ENCODE measurements at regions not wholly inside any gene's neighbourhood (a gene's known extent, or its start where the extent isn't known, plus 50 kb on each side); places are given as distances from the start of the nearest gene placed in this dataset.

DNA sequence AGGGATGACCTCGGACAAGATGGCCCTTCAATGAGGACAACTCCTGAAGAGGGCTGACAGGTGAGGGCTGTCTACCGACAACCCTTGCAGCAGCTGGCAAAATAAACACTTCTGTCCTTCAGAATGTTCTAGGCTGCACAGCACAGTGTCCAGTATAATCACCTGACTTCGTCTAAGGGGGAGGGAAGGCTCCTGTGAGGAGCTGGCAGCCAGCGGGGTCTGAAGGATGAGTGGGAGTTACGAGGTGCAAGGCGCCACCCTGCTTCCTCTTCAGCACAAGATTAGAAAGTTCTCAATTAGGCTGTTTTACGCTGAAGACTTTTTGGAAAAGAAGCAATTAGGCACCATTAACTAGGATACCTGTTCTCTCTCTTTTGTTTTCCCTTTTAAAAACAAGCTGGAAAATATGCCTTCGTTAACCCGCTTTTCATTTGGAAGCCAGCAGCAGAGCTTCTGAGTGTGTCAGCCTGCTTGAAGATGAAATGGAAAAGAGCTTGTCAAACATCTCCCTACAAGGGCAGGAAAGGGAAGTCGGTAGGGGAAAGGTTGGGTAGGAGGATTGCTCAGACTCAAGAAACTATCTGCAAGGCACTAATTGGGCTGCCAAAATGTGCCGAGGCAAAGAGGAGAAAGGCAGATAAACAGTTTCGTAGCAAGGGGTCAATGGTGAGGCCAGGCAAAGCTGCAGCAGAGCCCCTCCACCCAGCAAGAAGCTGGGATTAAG, 592.2 kb upstream of the CADM1 start:
- no peak for DNase-seq

DNA sequence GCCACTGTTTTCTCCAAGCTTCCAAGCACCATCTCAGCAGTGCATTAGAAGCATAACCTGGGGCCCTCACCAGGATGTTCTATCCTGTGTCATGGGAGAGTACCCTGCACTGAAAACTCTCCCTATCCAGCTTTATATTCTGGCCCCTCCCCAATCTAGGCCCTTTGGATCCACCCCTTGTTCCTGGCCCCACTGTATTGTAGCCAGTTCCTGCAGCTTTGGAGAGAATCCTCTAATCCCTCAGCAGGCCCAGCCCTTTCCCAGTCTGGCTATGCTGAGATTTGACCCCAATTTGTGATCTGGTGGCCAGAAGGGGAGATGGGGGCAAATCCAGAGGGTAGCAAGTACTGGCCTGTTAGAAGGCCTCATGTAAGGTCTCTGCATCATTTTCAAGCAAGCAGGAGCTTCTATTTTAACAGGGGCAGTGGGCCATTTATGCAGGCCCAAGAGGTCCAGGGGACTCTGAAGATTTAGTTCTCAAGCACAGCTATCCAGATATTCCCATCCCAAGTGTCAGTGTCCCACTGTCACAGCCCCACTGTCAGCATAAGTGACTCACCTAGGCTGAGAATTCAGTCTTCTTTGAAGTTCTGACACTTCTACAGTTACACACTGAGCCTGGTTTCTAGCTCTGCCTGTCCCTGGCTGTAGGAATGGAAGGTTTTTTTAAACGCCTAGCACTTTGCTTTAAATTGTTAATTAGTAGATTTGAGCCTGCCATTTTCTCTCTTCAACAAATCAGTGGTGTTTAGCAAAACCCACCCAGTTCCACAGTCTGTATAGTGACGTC, 589.5 kb upstream of the CADM1 start:
- no peak for DNase-seq

DNA sequence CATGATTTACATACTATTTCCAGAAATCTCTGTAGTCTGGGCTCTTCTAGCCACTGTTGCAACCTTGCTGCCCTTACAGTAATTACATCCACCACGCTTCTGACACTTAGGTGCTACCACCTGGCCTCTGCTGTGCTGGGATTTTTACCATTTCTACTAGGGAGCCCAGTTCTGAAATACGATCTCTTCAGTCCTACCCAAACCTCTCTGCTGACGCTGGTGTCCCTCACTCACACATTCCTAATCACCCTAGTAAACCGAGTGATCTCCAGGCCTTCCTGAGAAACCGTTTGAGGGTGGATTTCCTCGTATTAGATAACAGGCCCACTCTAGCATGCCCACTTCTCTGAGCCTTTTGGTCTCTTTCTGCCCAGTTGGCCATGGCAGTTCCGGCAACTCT, 588.9 kb upstream of the CADM1 start:
- no peak for DNase-seq

DNA sequence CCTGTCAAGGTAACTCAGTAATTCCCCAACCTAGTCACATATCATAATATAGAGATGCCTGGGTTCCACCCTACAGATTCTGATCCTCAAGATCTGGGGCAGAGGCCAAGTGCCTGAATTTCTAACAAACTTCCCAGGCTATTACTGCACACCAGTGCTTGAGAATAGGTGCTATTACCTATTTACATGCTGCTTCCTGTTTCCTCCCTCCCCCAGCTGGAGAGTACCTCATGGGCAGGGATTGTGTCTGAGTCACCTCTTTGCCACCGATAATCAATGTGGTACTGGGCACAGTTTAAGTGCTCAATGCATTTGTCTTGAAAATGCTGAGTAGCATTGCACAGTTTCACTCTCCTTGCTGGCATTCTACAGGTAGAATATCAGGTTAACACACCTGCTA, 582.2 kb upstream of the CADM1 start:
- DNase-seq: no peak

DNA sequence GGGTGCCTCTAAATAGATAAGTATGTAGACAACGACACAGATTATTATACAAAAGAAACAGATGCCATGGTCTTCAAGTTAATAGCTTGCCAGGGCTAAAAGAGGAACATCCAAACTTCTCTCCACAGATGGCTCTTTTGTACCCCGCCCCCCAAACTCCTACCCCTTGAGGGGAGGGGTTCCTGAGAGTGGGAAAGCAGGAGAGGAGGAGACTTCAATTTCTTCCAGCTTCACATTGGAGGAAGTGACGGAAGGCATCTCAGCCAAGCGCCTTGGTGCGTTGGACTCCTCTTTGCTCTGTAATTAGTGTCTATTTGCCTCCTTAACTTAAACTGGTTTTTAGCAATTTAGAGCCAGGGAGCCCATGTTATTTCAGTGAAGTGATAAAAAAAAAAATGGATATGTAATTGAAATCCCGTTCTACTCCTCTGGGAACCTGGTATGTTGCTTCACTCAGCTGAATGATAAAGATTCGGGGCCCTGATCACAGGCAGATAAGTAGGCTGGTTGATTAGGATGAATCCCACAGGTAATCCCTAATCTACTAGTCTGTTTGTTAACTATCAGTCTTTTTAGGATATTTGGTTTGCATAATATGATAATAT, 580.9 kb upstream of the CADM1 start:
- no peak for DNase-seq

DNA sequence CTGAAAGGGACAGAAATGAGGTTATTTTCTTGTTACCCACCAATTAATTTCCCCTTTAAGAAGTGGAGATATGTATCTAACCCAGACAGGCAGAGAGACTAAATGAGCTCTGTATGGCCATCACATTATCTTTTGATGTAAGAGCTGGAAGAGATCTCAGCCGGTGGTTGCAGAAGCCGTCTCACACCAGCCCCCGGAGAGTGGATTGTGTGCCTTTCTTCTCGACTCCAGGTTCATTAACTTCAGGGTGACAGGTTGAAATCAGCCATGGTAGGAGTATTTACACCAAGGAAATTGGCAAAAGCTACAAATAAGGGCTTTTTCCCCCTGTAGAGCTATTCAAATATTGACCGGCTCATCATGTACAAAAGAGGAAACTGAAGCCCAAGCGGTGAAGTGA, 580.3 kb upstream of the CADM1 start:
- no peak for DNase-seq

DNA sequence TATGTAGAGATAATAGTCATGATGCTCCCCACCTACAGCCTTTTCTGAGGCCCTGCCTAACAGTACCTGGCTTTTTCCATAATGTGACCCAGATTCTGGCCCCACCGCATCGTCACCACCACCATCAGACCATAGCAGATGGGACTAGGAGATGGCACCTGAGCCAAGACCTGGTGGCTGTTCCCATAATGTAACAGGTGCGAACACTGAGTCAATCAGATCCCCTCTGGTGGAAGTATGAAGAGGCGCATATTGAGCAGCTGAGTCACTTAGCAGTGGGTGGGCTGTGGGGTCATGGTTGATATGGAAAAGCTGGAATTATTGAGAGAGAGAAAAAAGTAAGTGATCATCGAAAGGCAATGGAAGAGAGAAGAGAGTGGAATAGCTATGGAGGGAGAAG, 578.0 kb upstream of the CADM1 start:
- no peak for DNase-seq

DNA sequence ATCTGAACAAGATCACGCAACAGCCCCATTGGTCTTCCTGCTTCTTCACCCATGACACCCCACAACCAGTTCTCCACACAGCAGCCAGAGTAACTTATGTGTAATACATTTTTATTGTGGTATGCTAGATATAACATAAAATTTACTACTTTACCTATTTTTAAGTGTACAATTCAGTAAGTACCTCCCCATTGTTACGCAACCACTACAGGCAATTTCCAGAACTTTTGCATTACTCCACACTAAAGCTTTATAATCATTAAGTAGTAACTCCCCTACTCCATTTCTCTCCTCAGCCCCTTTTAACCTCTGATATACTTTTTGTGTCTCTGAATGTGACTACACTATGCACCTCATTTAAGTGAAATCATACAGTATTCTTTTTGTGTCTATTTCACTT, 575.4 kb upstream of the CADM1 start:
- no peak for DNase-seq

DNA sequence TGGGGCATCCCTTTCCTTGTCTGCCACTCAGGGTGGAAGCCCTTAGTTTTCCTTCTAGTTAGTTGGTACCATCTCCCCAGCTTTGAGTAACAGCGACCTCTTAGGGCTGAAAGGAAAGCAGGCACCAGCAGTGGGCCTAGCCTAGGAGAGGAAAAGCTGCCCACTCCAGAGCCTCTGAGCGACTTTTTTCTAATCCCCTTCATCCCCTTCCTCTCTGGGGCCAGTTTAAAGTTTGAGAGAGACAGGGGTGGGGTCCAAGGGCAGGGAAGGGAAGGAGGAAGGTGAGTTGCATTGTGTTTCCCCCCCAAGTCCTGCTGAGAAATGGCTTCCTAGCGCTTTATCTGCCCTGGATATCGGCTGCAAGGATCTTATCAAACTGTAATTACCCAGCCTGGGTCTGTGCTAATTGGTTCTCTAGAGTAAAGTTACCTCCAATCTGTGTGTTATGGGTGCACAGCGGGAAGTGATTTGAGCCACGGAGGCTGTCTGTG, 573.9 kb upstream of the CADM1 start:
- peak; percentile 14 for DNase-seq

DNA sequence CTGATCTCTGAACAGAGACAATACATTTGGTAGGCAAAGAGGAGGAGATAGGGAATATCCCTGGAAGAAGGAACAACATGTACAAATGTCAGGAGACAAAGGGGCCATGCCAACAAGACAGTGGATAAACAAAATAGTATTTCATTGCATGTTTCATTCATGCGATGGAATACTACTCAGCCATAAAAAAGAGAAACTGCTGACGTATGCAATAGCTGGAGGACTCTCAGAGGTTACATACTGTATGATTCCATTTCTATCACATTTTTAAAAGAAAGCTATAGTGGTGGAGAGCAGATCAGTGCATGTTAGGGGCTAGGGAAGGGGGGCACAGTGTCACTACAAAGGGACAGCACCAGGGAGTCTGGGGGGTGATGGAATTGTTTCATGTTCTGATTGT, 572.9 kb upstream of the CADM1 start:
- no peak for DNase-seq

DNA sequence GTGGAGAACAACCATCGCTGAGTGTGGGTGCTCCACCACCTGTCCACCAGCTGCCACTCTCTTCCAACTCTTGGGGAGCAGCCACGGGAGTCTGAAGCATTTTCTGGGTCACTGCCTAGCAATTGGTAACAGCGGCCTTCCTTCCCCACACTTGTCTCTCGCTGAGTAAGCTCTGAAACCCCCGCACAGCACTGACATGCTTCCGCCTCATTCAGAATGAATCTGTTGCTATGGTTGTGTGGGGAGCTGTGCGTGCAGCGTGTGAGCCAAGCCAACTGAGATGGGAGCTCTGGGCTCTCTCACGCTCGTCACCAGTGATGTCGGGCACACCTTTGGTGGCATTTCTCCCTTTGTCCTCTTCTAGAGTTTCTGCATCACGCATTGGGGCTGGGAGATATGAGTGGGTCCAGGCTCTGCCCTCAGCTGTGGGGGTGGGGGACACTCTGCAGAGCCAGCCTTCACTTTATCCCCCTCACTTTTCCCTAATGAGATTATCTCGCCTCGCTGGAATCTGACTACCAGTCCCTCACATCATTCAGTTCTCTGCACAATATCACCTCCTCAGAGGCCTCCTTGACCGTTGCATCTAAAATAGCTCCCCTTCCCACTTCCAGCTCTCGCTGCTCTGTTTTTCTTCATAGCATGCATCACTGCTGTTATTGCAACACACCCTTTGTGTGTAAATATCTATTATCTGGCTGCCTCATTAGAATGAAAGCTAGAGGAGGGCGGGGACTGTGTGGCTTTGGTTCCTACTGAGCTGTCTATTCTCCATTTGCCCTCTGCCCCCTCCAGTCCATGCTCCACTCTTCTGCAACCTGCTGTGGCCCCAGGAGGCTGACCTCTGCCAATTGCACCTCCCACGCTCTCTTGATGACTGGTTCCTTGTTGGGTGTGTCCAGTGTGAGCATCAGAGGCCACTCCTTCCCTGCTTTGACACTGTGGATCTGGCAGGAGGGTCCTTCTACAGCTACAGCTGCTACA, 569.9 kb upstream of the CADM1 start:
- peak; percentile 83 for DNase-seq

DNA sequence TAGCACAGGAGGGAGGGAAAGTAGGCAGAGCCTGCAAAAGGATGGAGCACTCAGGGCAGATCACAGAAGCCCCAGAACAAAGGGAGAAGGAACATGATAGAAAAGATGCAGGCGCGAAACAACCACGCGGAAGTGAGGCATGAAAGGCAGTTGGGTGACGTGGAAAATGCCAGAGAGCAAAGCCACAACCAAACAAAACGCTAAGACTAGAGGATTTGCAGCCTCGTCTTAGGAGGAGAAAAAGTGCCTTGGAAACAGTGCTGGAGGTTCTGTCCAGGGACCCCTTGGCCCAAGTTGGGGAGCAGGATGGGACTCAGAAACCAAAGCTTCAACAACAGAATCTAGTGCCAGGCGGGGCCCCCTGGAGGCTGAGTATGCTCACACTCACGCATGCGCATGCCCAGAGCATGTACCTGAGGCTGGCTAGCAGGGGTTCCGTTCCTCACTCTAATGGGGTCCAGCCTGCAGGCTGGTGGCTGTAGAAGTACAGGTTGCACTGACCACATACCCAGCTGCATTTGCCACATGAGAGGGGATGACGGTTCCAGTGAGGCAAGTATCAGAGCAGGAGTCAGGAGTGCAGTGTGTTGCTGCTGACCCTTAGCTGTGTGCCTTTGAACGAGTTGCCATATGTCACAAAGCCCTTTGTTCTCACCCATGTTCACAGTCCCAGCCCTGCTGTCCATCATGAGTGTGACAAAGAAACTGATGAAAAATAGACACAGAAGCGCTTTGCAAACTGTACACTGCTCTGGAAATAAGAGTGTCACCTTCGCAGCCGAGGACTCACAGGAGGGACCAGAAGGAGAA, 568.6 kb upstream of the CADM1 start:
- no peak for DNase-seq

DNA sequence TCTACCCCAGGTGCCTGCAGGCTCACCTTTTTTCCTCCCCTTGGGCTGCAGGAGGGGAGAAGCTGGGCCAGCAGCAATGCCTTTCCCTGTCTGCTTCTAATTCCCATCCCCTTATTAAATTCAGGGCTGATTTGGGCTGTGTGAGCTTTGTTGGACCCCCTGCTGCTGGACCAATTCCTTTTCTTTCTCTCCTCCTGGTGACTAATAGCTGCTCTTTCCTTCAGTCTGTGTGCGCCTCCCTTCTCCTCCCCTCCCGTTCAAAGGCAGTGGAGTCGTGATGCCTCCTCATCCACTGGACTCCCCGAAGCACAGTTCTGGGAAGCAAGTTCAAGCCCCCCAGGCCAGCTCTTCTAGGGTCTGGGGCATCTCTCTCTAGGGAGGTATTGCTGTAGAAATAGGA, 567.9 kb upstream of the CADM1 start:
- DNase-seq: no peak

DNA sequence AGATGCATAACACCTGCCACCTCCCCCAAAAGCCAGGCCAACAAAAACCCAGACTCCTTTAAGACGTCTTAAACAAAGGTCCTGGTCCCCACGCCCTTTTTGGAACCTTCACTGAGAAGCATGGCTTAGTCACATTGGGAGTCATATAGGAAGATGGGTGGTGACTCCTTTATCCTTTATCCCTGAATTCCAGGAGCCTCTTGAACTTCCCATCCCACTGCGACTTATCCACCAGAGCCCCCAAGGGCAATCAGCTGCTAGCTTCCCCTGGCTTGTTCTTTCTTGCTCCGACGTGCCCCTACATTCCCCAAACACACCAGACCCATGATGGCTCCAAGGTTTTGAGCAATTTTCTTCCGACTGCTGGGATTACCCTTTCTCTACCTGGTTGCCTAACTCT, 567.0 kb upstream of the CADM1 start:
- DNase-seq: no peak

DNA sequence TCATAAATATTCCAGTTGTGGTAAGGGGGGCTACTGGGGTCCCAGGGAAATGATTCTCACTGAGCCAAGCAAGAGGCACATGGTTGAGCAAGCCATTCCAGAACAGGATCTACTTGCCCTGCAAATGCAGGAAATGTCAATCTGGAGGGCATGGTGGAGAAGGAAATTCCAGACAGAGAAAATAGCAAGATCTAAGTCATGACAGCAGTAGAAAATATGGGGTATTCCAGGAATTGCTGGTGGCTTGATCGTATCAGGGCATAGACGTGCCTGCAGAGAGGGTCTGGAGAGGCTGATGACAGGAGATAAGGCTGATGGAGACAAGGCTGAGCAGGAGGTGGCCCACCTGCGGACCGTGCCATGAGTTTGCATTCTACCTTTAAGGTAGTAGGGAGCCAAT, 566.3 kb upstream of the CADM1 start:
- no peak for DNase-seq

DNA sequence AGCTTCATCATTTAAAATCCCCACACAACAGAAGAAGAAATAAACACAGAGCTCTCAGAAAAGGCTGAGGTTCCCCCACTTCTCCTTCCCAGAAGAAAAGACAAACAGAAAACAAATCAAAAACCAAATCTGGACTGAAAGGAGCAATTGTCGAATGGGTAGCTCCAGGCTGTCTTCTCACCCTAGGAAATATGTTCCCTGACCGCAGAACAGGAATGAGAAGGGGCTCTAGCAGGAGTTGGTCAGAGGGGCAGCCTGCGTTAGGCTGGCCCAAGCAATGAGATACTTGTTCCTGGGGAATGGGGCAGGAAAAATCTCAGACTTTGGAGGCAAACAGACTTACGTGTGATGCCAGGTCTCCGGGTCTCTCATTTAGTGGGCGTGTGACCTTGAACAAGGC, 562.6 kb upstream of the CADM1 start:
- no peak for DNase-seq

DNA sequence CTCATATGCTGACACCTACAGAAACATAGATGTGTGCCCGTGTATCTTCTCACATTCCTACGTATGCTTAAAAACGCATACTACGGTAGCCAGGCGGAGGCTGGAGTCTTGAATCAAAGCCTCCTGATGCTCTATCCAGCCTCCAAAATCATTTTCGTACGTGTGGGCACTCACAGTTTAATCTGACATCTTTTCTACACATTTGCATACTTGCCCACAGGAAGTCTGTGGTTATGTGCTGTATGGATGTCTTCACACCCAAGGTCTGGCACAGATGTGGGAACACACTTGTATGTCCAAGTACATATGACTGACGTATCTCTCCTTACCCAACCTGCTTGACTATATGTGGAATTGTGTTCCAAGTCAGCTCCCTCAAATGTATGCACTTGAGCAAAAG, 561.8 kb upstream of the CADM1 start:
- no peak for DNase-seq

DNA sequence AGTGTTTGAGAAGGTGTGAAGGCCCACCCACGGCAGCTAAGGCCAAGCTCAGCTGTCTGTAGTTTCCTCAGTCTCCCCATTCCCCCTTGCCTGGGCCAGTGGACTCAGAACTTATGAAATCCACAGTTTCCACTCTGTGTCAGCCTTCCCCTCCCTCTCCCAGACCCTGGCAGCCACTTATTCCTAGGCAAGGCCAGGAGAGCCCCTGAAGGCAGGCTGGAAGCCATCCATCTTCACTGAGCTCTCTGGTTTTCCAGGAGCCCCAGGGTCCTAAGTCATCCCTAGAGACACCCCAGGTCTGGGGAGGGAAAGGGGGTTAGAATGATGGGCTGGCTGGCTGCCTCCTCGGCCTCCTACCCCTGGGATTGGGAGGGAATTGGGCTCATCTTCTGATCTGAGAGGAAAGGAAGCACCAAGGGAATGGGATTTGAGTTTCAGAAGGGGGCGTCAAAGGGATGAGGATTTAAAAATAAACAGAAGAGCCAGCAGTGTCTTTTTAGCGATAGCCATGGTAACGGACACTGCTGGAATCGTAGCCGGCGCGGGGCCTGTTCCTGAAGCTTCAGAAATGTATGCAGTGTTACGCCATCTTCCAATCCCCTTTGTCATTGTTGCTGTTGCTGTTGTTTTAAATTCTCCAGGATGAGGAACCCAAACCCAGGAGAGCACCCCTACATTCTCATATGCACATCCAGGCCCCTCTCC, 561.1 kb upstream of the CADM1 start:
- no peak for DNase-seq

DNA sequence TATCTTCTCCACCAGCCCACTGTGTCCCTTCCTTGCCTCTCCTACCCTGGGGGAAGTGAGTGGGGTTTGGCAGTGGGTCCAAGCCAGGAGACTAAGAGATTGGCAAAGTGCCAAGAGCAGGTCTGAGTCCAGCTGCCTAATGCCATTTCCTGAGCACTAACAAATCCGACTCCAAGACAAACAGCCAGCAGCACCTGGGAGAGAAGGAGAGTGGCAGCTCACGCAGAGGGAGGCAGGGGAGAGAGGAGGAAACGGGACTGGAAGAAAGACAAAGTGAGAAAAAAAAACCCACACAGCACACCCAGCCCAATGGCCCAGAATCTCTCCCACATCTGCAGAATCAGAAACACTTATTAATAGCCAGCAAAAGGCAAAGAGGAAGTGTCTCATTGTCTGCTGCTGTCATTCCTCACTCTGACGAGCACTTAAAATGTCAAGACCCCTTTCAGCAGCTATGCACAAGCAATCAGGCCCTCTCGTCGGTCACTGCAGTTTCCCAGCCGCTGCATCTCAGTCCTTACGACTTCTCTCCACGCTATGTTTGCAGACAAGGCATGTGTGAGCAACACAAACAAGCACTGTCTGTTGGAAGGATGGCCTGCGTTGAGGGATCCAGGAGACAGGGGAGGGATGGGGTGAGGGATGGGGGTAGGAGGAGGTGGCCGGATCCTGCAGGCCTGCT, 558.4 kb upstream of the CADM1 start:
- DNase-seq: peak; percentile 87

DNA sequence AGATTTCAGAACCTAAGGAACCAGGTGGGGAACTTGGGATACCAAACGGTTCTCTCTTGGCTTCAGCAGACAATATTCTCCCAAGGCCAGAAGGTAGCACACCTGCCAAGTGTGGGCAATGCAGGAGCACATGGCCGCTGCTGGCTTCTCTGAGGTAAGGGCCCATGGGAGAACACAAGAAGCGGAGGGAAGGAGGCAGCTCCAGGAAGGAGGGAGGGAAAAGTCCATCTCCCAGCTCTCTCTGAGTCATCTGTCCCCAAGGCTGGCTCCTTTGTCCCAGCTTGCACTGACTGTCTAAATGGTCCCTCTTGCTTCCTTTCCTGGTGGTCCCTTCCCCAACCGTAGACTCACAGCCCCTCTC, 557.9 kb upstream of the CADM1 start:
- DNase-seq: no peak

DNA sequence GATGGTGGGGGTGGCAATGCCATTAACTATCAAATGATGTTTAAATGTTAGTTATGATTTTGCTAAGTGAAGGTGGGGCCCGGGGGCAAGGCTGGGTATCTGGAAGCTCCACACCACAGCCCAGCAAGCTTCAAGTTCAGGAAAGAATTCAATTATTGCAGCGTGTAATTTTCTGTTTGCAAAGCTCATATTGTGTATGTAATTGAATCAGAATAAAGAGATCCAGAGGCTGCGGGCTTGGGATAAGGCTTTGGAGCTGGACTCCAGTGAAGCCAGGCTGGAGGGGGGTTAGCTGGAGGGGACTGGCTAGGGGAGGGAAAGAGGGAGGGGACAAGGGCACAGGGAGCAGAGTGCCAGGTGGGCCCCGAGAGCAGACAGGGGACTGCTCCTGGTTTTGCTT, 557.1 kb upstream of the CADM1 start:
- peak; percentile 58 for DNase-seq
